Vagina (tissue), 2 donors: ENCODE measurements at regions not wholly inside any gene's neighbourhood (a gene's known extent, or its start where the extent isn't known, plus 50 kb on each side); places are given as distances from the start of the nearest gene placed in this dataset.

ENCODE experiments used
- CTCF ChIP-seq, 3 experiments: fragments of 450-650 bp in 2 of 3; fragments of 200-600 bp in 1 of 3; sonication (generic) in 1 of 3; IDR thresholded peaks; one replicate each; pipeline ENCODE4 v1.5.1; 2017 to 2019; ENCODE audit warnings: antibody characterized with exemption in 3 of 3, mild to moderate bottlenecking in 2 of 3, moderate library complexity in 2 of 3
- POLR2A ChIP-seq, 2 donors: fragments of 450-650 bp; IDR thresholded peaks; one replicate each; pipeline ENCODE4 v1.6.1; 2017; ENCODE audit warnings: antibody characterized with exemption in 2 of 2, mild to moderate bottlenecking in 2 of 2, moderate library complexity in 2 of 2

- TF ChIP-seq CTCF (IDR thresholded peaks at IDR 0.05): no peak
- TF ChIP-seq POLR2A (IDR thresholded peaks at IDR 0.05): no peak
Measured at GRCh38 chr14:97266653-97267052, 469.5 kb downstream of the VRK1 start.
